Embryonic facial prominence (tissue), 1 donor: ENCODE measurements at regions not wholly inside any gene's neighbourhood (a gene's known extent, or its start where the extent isn't known, plus 50 kb on each side); places are given as distances from the start of the nearest gene placed in this dataset.

Experiments used
- DNase-seq: peaks from one replicate; pipeline ENCODE4 v3.0.0-alpha.2; 2016; ENCODE audit errors: extremely low spot score

GRCh38 chr13:47251771-47252170 lies 354.9 kb upstream of the HTR2A start:
- DNase-seq = no peak

GRCh38 chr13:47250146-47250545 lies 353.3 kb upstream of the HTR2A start:
- DNase-seq = no peak

DNA sequence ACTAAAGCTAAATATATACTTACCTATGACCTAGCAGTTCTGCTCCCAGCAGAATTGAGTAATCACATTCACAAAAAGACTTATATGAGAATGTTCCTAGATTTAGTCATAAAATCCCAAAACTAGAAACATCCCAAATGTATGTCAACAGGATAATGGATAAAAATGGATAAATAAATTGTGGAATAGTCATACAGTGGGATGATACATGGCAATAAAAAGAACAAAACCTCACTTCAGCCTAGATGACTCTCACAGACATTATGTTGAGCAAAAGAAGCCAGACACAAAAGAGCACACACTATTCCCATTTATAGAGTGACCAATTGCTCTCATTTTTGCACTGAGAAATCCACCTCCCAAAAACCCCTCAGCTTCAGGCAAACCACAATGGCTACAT lies 352.4 kb upstream of the HTR2A start:
- DNase-seq = no peak

- DNase-seq = no peak
Observed at GRCh38 chr13:47241446-47241845, 344.6 kb upstream of the HTR2A start.

- DNase-seq = no peak
Observed at GRCh38 chr13:47239025-47239424, 342.2 kb upstream of the HTR2A start.

GRCh38 chr13:47237571-47237970 lies 340.7 kb upstream of the HTR2A start:
- no peak for DNase-seq

- no peak for DNase-seq
Observed at GRCh38 chr13:47233734-47234133, 336.9 kb upstream of the HTR2A start.

GRCh38 chr13:47232516-47232915 lies 335.7 kb upstream of the HTR2A start:
- DNase-seq = no peak

DNA sequence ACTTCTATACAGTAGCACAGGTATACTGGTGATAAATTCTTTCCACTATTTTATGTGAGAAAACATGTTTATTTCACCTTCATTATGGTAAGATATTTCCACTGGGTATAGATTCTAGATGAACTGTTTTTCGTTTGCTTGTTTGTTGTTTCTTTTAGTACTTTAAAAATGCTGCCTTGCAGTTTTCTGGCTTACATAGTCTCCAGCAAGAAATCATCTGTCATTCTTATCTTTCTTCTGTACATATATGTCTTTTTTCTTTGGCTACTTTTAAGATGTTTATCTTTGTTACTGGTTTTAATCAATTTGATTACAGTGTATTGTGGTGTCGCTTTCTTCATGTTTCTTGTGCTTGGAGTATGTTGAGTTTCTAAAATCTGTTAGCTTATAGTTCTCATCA lies 333.3 kb upstream of the HTR2A start:
- no peak for DNase-seq

DNA sequence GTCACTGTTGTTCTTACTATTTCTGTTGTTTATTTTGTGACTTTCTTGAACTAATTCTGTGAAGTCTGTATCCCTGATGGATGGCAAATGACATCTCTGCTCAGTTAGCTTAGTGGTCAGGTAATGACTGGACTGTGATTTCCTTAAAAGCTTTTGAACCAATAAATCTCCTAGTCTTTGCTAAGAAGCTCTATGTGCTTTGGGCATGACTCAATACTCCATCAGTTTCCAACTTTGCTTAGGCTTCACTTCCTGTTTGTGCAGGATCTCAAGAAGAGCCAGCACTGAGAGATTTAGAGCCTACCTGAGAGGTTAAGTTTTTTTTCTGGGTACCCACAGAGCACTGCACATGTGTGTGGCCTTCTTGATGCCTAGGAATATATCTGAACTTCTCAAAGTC lies 329.7 kb upstream of the HTR2A start:
- no peak for DNase-seq

- DNase-seq = no peak
Observed at GRCh38 chr13:47220453-47221140, 323.7 kb upstream of the HTR2A start.

DNA sequence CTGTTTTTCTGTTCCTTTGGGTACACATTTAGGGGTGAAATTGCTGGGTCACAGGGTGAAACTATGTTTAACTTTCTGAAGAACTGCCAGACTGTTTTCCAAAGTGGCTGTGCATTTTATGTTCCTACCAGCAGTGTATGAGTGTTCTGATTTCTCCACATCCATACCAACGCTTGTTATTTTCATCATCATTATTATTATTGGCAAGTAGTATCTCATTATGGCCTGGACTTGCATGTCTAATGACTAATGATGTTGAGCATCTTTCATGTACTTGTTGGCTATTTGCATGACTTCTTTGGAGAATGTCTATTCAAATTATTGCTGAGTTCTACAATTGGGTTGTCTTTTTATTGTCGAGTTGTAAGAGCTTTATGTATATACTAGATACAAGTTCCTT lies 321.8 kb upstream of the HTR2A start:
- no peak for DNase-seq

DNA sequence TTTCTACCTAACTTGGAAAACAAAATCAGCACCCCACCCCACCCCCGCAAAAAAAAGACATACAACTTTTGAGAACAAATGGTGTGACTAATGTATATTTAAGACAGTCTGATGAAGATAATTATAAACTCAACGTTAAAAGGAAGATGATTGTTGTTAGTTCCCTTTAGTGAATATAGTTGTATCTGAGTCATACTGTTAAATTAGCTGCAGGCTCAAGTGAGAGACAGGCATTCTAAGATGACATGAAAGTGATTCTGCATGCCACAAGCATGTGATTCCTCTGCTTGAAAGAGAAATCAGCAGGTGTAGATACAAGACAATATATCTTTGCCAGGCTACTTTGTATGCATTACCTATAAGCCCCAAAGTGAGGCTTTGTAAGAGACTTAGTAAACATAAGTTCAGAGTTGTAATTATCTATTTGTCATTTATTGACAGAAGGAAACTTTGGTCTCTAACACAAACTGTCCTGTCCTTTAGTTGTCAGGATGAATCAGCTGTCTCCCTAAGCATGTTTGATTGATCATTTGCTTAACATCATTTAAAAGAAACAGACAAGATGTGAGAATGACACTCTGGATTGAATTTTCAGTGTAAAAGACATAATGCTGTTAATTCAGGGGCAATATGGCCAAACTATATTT lies 319.4 kb upstream of the HTR2A start:
- no peak for DNase-seq

DNA sequence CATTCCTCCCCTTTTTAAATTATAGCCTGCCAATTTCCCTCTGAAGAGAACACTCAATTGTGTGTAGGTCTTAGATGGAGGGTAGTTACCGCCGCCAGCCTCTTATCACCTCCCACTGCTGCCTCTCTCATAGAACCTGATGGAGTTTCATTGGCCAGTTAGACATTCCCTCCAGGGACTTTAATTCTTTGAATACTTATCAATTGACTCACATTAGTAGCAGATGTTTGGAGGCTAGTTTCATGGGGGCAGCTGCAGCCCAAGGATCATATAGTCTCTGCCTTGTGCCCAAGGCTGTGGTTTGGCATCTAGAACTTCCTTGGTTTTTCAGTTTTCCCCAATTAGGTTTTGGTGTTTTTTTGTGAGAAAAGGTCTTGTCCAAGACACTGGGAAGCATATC lies 318.9 kb upstream of the HTR2A start:
- no peak for DNase-seq

GRCh38 chr13:47213047-47213446 lies 316.2 kb upstream of the HTR2A start:
- DNase-seq = no peak

GRCh38 chr13:47211106-47211505 lies 314.3 kb upstream of the HTR2A start:
- no peak for DNase-seq

GRCh38 chr13:47206111-47206510 lies 309.3 kb upstream of the HTR2A start:
- DNase-seq = no peak

DNA sequence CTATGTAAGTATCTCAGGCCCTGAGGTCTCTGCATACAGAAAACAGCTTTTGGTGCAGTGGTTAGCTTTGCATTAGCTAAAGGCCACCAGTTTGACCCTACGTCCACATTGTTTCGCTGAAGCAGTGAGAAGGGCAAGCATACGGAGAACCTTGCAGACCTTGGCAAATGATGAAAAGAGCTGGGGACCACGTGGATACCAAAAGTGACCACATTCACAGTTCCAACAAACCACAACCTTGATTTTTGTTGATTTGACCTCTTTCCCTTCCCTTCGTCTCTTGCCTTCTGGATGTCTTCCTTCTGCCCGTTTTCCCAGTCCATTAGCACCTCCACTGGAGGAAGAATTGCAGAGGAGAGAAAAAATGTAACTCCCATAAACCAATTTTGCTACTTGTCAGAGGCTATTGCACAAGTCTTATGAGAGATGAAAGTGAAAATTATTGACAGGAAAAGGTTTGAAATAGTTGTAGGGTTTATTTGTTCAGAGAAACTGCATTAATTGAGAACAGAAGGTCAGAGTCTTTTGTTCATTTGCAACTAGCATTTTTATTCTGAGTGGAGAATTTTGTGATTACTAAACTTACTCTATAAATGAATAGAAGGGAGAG lies 293.9 kb upstream of the HTR2A start:
- DNase-seq = no peak

GRCh38 chr13:47188802-47189201 lies 291.9 kb upstream of the HTR2A start:
- DNase-seq = no peak

GRCh38 chr13:47186471-47186870 lies 289.6 kb upstream of the HTR2A start:
- no peak for DNase-seq

DNA sequence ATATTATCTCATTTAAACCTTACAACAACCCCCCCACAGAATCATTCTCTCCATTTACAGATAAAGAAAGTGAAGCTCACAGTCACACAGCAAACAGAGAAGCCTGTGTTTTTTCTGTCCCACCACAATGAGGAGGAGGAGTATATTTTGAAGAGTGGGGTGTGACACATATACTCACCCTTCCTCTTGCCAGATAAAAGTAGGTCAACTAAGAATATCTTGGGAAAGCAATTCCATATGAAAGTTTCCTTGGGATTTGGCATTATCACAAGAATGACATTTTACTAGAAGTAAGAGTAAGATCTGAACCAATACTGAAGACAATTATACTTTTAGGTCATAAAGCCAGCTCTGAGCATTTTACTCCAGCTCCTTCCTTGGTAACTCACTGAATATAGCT lies 287.5 kb upstream of the HTR2A start:
- DNase-seq = no peak

- no peak for DNase-seq
Observed at GRCh38 chr13:47179321-47179720, 282.5 kb upstream of the HTR2A start.
